Osteocyte (in vitro differentiated cells): ENCODE measurements at regions not wholly inside any gene's neighbourhood (a gene's known extent, or its start where the extent isn't known, plus 50 kb on each side); places are given as distances from the start of the nearest gene placed in this dataset.

ENCODE experiments used
- DNase-seq: peaks from one replicate; pipeline ENCODE4 v3.0.0; 2021; ENCODE audit warnings: mixed read lengths; ENCODE audit not compliant: unreplicated experiment; ENCODE audit errors: extremely low spot score
- H3K27ac Mint-ChIP-seq: one replicate; pipeline ENCODE4 v1.8.0; 2021; ENCODE audit warnings: mild to moderate bottlenecking, mixed read lengths; ENCODE audit not compliant: unreplicated experiment
- H3K27me3 Mint-ChIP-seq: one replicate; pipeline ENCODE4 v1.8.0; 2021; ENCODE audit warnings: mixed read lengths; ENCODE audit not compliant: unreplicated experiment
- H3K36me3 Mint-ChIP-seq: one replicate; pipeline ENCODE4 v1.8.0; 2021; ENCODE audit warnings: mixed read lengths; ENCODE audit not compliant: unreplicated experiment
- H3K4me1 Mint-ChIP-seq: one replicate; pipeline ENCODE4 v1.8.0; 2021; ENCODE audit warnings: mixed read lengths; ENCODE audit not compliant: unreplicated experiment
- H3K4me3 Mint-ChIP-seq: one replicate; pipeline ENCODE4 v1.8.0; 2021; ENCODE audit warnings: mild to moderate bottlenecking, moderate library complexity, mixed read lengths; ENCODE audit not compliant: unreplicated experiment
- H3K9me3 Mint-ChIP-seq: one replicate; pipeline ENCODE4 v1.8.0; 2021; ENCODE audit warnings: mixed read lengths; ENCODE audit not compliant: unreplicated experiment
- TF ChIP-seq, protein P1 (sequence below): fragments of 200-600 bp; sonication (generic); IDR thresholded peaks from 2 replicates; pipeline ENCODE4 v1.5.0; 2021; ENCODE audit warnings: antibody characterized with exemption, mild to moderate bottlenecking, moderate library complexity

DNA sequence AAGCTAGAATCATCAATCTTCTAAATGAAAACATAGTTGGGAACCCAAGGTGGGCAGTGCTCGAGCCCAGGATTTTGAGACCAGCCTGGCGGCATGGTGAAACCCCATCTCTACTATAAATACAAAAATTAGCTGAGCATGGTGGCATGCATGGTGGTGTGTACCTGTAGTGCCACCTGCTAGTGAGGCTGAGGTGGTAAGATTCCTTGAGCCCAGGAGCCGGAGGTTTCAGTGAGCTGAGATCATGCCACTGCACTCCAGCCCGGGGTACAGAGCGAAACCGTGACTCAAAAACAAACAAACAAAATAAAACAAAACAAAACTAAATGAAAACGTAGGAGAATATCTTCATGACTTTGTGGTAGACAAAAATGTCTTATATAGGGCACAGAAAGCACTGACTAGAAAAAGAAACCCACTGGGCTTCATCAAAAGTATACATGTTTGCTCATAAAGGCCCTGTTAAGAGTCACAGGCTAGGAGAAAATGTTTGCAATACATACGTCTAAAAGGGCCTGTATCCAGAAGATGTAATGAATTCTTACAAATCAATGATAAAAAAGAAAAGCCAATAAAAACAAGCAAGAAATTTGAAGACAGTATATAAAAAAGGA is 353.6 kb downstream of the FGF9 start:
- Mint-ChIP-seq H3K9me3 (peaks cover 9% of the 10 kb centered on the region), H3K4me1 (no peaks in the 10 kb centered on the region), H3K4me3 (no peak overlapping the region), H3K36me3 (no peaks in the 10 kb centered on the region), H3K27me3 (no peaks in the 10 kb centered on the region), H3K27ac (no peak overlapping the region)
- TF ChIP-seq, protein P1, sequence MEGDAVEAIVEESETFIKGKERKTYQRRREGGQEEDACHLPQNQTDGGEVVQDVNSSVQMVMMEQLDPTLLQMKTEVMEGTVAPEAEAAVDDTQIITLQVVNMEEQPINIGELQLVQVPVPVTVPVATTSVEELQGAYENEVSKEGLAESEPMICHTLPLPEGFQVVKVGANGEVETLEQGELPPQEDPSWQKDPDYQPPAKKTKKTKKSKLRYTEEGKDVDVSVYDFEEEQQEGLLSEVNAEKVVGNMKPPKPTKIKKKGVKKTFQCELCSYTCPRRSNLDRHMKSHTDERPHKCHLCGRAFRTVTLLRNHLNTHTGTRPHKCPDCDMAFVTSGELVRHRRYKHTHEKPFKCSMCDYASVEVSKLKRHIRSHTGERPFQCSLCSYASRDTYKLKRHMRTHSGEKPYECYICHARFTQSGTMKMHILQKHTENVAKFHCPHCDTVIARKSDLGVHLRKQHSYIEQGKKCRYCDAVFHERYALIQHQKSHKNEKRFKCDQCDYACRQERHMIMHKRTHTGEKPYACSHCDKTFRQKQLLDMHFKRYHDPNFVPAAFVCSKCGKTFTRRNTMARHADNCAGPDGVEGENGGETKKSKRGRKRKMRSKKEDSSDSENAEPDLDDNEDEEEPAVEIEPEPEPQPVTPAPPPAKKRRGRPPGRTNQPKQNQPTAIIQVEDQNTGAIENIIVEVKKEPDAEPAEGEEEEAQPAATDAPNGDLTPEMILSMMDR, result no peak
- no peak for DNase-seq

- Mint-ChIP-seq H3K36me3 (no peaks in the 10 kb centered on the region), H3K4me3 (no peak overlapping the region), H3K4me1 (no peaks in the 10 kb centered on the region), H3K27me3 (no peaks in the 10 kb centered on the region), H3K9me3 (peaks cover 9% of the 10 kb centered on the region), H3K27ac (no peak overlapping the region)
- DNase-seq, result no peak
- TF ChIP-seq, protein P1, result no peak
Measured at GRCh38 chr13:22027566-22027965, 356.7 kb downstream of the FGF9 start.

- Mint-ChIP-seq H3K9me3 (peaks cover 9% of the 10 kb centered on the region), H3K27me3 (no peaks in the 10 kb centered on the region)
- TF ChIP-seq, protein P1, result no peak
Measured at GRCh38 chr13:22028831-22029230, 358.0 kb downstream of the FGF9 start.

GRCh38 chr13:22030321-22030720 is 359.4 kb downstream of the FGF9 start:
- Mint-ChIP-seq H3K36me3 (no peaks in the 10 kb centered on the region), H3K4me1 (no peaks in the 10 kb centered on the region), H3K9me3 (peaks cover 9% of the 10 kb centered on the region), H3K27me3 (no peaks in the 10 kb centered on the region), H3K27ac (no peak overlapping the region), H3K4me3 (no peak overlapping the region)
- no peak for DNase-seq
- TF ChIP-seq, protein P1, result no peak

More at GRCh38 chr13:22028831-22029230, 358.0 kb downstream of the FGF9 start:
- Mint-ChIP-seq H3K27ac (no peak overlapping the region), H3K36me3 (no peaks in the 10 kb centered on the region), H3K4me3 (no peak overlapping the region), H3K4me1 (no peaks in the 10 kb centered on the region)
- no peak for DNase-seq

GRCh38 chr13:22031702-22032286 is 360.9 kb downstream of the FGF9 start:
- H3K27ac Mint-ChIP-seq, result no peak overlapping the region
- no peaks in the 10 kb centered on the region for H3K27me3 Mint-ChIP-seq
- DNase-seq, result no peak
- TF ChIP-seq, protein P1, result no peak
- H3K9me3 Mint-ChIP-seq, result peaks cover 9% of the 10 kb centered on the region
- no peak overlapping the region for H3K4me3 Mint-ChIP-seq
- H3K4me1 Mint-ChIP-seq, result no peaks in the 10 kb centered on the region
- H3K36me3 Mint-ChIP-seq, result no peaks in the 10 kb centered on the region
